GM19025 (cell line): ENCODE measurements at regions not wholly inside any gene's neighbourhood (a gene's known extent, or its start where the extent isn't known, plus 50 kb on each side); places are given as distances from the start of the nearest gene placed in this dataset.
"Not testable (repeated sequence)": the region's sequence is repeated elsewhere in the genome, so short reads cannot be mapped to it uniquely, and the experiment has no call there.

ENCODE experiments used
- ATAC-seq: cut with Tn5 transposase; IDR thresholded peaks from one replicate; pipeline ENCODE4 v1.9.1; 2021; ENCODE audit warnings: mild to moderate bottlenecking, low read depth, moderate library complexity; ENCODE audit not compliant: unreplicated experiment

GRCh38 chr5:102611312-102611711, 112.5 kb upstream of the SLCO6A1 start:
- no peak for ATAC-seq

GRCh38 chr5:102613661-102614060, 114.9 kb upstream of the SLCO6A1 start:
- ATAC-seq, result no peak

DNA sequence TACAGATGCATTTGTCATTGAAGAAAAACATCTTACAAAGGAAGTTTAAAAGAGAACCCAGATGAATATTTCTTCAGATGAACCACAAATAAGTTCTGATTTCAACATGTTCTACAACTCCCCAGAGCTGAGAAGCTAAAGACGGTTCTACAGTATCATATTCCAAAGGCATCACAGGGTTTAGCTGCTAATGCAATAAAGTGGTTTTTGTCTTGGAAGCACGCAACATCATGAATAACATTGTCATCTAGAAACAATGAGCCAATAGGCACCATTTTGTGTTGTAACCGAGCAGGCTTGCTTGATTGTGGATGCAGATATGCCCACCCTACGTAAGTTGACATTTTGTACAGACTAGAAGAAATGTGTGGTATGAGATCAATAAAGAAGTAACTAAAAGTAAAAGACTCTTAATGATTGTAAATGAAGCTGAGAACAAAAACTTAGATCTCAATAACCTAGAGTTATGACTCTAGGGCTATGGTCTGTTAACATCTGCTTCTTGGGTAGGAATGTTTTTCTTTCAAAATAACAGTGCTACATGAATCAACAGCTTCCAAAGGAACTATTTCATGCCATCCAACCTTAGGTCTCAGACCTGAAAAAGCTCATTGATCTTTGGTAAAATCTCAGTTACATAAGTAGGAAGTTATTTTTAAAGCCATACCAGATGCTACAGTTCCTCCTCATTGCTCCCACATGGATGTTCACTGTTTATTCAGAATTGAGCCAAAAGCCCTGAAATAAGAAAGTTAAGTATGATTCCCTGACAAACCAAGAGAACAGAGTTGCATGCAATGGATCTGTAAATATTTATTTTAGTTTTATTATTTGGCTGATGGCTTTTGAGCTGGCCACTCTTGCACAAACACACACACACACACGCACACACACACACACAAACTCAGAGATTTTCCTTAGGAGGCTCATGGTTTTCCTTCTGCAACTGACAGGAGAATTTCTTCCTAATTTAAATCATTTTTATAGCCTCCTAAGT, 118.7 kb upstream of the SLCO6A1 start:
- no peak for ATAC-seq

DNA sequence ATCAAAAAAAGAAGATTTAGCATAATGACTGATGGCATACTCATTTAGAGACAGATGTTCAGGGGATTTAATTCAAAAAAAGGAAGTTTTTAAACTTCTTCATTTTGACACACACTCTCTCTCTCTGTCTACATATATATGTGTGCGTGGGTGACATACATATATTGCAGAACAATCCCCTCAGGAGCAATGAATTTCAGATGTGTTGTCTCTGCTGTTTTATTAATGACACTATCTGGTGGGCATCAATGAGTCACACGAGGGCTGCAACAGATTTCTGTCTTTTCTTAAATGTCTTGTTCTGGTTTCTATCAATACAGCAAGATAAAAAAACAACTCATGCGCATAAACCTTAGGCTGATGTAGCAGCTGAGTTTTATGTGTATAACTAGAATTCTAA, 123.5 kb upstream of the SLCO6A1 start:
- no peak for ATAC-seq

- ATAC-seq, result no peak
These were observed 124.7 kb upstream of the SLCO6A1 start for GRCh38 chr5:102623329-102624065.

DNA sequence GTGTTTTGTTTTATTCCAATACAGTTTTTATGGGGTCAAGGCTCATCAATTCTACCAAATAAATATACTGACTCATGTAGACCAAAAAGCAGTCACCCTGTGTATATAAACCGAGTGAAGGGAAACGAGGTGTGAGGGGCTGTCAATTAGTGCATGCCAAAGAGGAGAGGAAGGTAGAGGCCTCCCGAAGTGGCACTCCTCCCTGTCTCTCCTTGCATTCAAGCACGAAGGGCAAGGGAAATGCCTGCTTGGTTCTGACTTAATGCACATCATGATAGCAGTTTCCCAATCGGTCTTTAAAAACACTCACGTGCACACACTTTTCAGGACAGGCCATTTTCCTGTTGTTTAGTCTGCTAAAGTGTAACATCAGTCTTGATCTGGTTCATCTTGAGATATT, 125.6 kb upstream of the SLCO6A1 start:
- ATAC-seq, result no peak

DNA sequence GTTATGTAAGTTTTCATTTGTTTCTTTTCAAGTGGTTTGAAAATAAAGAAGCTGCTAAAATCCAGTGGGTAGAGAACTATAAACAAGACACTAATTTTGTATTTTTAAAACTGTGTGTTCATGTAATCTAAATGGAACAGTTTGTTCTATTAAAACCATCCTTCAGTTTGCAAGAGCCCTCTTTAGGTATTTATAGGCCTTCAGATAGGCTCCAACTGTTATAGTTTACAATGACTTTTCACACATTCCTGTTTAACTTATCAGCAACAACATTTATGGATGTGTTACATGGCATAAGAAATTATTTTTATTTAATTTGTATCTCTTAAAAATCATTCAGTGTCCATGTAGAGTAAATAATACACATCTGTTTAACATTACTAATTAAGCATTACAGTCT, 126.7 kb upstream of the SLCO6A1 start:
- ATAC-seq, result no peak

DNA sequence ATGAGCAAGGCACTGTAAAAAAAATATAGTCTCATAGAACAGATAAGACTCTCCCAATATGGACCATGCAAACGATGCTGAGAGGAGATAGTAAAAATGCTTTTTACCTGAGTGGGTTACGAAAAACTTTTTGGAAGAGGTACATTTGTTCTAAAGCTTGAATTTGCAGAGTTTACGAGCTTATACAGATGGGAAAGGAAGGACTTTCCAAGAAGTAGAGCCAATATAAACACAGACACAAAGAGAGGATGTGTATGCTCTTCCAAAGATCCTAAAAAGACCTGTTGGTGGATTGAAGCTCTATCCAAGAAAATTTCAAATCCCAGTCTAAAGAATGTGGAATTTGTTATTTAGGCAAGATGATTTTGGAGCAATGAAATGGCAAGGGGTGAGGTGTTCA, 127.1 kb upstream of the SLCO6A1 start:
- ATAC-seq, result no peak

- ATAC-seq, result no peak
These were observed 127.8 kb upstream of the PAM start for GRCh38 chr5:102627315-102627714.

GRCh38 chr5:102628441-102629175, 126.5 kb upstream of the PAM start:
- no peak for ATAC-seq

DNA sequence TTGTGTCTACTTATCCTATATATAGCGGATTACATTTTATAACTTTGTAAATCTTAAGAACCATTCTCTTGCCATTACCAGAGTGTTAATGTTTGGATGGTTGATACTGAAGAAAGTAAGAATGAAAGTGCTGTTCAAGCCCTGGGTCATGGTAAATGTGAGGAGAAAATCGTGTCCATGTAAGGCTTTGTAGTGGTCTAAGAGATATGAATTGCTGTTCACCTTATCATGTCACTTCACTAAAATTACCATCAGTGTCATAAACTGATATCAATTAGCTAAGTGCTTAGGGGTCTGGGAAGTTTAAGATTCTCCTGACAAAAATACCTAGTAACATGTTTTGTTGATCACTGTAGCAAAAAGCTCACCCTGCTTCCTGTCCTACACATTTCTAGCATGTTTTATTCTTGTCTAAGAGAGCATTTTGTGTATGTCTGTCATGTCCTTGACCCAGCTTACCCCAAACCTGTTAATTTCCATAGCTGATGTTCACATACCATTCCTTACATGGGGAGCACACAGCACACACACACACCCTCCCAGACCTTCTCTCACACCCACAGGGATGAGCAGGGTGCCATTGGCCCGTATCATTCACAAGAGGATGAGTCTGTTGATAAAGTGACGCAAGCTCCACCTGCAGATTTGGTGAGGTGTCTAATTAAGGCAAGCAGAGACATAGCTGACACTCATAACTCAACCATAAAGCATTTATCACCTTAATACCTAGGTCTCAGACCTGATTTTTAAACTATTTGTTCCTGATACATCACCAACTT, 125.1 kb upstream of the PAM start:
- ATAC-seq, result no peak

- ATAC-seq, result not testable (repeated sequence)
These were observed 119.7 kb upstream of the PAM start for GRCh38 chr5:102635399-102635798.

GRCh38 chr5:102638316-102638715, 116.8 kb upstream of the PAM start:
- no peak for ATAC-seq

DNA sequence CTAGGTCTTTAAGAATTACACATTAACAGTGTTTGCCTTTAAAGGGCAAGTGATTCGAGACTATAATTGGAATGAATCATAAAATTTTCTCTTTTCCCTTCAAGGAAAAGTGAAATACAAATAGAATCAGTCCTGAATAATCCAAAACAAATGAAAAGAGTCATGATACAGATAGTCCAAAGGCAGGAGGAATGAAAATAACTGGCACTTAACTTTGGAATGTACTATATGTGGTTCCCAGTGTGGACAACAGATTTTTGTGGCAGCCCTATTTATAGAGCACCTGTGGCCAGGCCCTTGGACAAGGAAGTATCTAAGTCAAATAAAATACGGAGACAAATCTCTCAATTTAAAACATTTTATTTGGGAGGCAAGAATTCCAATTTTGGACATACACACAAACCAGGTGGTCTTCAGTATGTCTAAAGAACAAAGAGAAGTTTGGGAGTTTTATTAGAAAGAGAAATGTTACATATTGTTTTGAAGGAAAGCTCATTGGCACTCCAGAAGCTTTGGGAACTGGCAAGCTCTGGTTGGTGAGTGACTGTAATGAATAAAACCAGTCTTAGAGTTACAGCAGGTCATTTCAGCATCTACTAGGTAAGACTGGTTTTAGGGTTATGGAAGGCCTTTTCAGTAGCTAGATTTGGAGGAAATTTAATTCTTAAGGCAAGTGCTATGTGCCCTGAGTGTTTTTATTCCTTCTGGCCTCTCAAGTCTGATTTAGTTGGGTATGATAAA, 116.0 kb upstream of the PAM start:
- no peak for ATAC-seq

GRCh38 chr5:102649731-102650130, 105.4 kb upstream of the PAM start:
- no peak for ATAC-seq

DNA sequence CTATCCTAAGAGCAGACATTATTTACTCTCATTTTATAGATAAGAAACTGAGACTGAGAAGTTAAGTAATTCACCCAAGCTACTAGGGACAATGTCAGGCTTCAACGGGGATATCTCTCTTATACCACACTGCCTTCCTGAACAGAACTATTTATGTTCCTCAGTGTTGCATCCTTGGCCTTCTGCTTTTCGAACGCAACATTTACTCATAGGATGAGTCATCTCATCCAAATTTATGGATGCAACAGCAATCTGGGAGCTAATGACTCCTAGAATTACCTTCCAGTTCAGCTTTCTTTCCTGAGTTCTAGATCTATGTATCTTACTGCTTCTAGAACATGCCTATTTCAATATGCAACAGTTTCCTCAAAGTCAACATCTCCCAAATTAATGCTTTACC, 103.6 kb upstream of the PAM start:
- ATAC-seq, result no peak

GRCh38 chr5:102654559-102655349, 100.4 kb upstream of the PAM start:
- ATAC-seq, result no peak

DNA sequence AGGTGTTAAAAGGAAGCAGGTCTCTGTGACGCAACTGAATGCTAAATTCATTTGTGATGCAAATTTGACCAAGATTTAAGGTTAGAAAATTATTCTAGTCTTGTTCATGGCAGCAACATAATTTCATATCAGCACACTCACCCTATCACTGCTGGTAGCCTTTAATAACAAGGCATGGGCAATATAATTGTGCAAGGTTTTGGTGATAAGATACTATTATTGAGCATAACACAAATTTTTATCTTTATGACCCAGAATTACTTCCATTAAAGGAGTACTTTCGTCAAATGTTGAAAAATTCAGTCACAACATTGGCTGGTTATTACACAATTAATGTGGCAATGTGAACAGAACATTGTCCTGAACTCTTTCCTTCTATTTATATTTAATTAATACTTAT, 96.0 kb upstream of the PAM start:
- ATAC-seq, result no peak

DNA sequence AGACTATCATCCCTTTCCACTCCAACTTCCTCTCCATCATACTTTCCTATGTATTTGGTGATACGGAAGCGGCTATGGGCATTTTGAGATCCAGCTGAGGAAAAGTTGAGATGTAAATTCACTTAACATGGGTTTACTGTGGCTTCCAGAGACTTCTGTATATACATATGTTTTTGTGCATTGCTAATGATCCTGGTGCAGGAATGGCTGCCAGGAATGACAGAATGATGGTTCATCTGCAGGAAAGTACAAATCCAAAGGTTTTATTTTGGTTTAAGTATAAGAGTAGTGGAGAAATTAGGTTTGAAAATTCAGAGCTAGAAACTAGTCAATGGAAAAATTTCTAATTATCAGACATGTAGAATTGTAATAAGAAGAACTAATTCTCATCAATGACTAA, 95.0 kb upstream of the PAM start:
- ATAC-seq, result no peak
